ENCODE measurements at regions not wholly inside any gene's neighbourhood (a gene's known extent, or its start where the extent isn't known, plus 50 kb on each side); places are given as distances from the start of the nearest gene placed in this dataset.

GRCh38 chr9:107699231-107699630 lies 209.7 kb upstream of the KLF4 start:
- in situ Hi-C loops (cut with MboI; ENCODE audit: low pct_unique_long_range_greater_than_20kb, low sequenced_read_pairs, unreplicated experiment), result no loop called here
- no peak for DNase-seq (ENCODE audit: low spot score)
- TF ChIP-seq CTCF (IDR thresholded peaks at IDR 0.05; ENCODE audit: extremely low read depth, insufficient read depth, missing control alignments), result no peak

- in situ Hi-C loops (cut with MboI; ENCODE audit: low pct_unique_long_range_greater_than_20kb, low sequenced_read_pairs, unreplicated experiment), result no loop called here
- DNase-seq (ENCODE audit: low spot score), result no peak
- TF ChIP-seq CTCF (IDR thresholded peaks at IDR 0.05; ENCODE audit: extremely low read depth, insufficient read depth, missing control alignments), result no peak
Measured at GRCh38 chr9:107698779-107699178, 209.2 kb upstream of the KLF4 start.

GRCh38 chr9:107696302-107696701 lies 206.7 kb upstream of the KLF4 start:
- no peak for TF ChIP-seq CTCF (IDR thresholded peaks at IDR 0.05; ENCODE audit: extremely low read depth, insufficient read depth, missing control alignments)
- no peak for DNase-seq (ENCODE audit: low spot score)
- in situ Hi-C loops (cut with MboI; ENCODE audit: low pct_unique_long_range_greater_than_20kb, low sequenced_read_pairs, unreplicated experiment), result no loop called here

- no peak for TF ChIP-seq CTCF (IDR thresholded peaks at IDR 0.05; ENCODE audit: extremely low read depth, insufficient read depth, missing control alignments)
- no peak for DNase-seq (ENCODE audit: low spot score)
- in situ Hi-C loops (cut with MboI; ENCODE audit: low pct_unique_long_range_greater_than_20kb, low sequenced_read_pairs, unreplicated experiment), result no loop called here
Measured at GRCh38 chr9:107694390-107694789, 204.8 kb upstream of the KLF4 start.

- in situ Hi-C loops (cut with MboI; ENCODE audit: low pct_unique_long_range_greater_than_20kb, low sequenced_read_pairs, unreplicated experiment), result no loop called here
- TF ChIP-seq CTCF (IDR thresholded peaks at IDR 0.05; ENCODE audit: extremely low read depth, insufficient read depth, missing control alignments), result no peak
- DNase-seq (ENCODE audit: low spot score), result no peak
Measured at GRCh38 chr9:107693625-107694326, 204.2 kb upstream of the KLF4 start.

GRCh38 chr9:107691664-107692063 lies 202.1 kb upstream of the KLF4 start:
- DNase-seq (ENCODE audit: low spot score), result no peak
- no peak for TF ChIP-seq CTCF (IDR thresholded peaks at IDR 0.05; ENCODE audit: extremely low read depth, insufficient read depth, missing control alignments)
- in situ Hi-C loops (cut with MboI; ENCODE audit: low pct_unique_long_range_greater_than_20kb, low sequenced_read_pairs, unreplicated experiment), result no loop called here
